ENCODE measurements at regions not wholly inside any gene's neighbourhood (a gene's known extent, or its start where the extent isn't known, plus 50 kb on each side); places are given as distances from the start of the nearest gene placed in this dataset.
A peak's percentile ranks its signal among the peaks of the same experiment; 100 is the strongest.

DNA sequence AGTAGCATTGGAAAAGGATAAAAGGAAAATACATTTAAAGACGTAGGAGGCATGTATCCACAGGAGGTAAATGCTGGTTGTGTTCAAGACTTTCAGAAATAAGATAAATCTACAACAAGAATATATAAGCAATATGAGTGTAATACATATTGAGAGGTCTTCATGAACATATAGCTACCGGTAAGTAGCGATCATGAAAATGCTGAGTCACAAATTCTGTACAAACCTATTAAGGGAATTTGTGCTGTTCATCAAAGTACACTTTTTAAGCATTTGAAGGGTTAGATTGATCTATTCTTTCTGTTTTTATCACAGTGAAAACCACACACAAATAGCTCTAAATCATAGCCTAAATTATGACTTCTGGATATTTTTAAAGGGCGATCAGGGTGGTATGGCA is 173.1 kb upstream of the NYAP2 start (continued):
- TF ChIP-seq, protein P1, sequence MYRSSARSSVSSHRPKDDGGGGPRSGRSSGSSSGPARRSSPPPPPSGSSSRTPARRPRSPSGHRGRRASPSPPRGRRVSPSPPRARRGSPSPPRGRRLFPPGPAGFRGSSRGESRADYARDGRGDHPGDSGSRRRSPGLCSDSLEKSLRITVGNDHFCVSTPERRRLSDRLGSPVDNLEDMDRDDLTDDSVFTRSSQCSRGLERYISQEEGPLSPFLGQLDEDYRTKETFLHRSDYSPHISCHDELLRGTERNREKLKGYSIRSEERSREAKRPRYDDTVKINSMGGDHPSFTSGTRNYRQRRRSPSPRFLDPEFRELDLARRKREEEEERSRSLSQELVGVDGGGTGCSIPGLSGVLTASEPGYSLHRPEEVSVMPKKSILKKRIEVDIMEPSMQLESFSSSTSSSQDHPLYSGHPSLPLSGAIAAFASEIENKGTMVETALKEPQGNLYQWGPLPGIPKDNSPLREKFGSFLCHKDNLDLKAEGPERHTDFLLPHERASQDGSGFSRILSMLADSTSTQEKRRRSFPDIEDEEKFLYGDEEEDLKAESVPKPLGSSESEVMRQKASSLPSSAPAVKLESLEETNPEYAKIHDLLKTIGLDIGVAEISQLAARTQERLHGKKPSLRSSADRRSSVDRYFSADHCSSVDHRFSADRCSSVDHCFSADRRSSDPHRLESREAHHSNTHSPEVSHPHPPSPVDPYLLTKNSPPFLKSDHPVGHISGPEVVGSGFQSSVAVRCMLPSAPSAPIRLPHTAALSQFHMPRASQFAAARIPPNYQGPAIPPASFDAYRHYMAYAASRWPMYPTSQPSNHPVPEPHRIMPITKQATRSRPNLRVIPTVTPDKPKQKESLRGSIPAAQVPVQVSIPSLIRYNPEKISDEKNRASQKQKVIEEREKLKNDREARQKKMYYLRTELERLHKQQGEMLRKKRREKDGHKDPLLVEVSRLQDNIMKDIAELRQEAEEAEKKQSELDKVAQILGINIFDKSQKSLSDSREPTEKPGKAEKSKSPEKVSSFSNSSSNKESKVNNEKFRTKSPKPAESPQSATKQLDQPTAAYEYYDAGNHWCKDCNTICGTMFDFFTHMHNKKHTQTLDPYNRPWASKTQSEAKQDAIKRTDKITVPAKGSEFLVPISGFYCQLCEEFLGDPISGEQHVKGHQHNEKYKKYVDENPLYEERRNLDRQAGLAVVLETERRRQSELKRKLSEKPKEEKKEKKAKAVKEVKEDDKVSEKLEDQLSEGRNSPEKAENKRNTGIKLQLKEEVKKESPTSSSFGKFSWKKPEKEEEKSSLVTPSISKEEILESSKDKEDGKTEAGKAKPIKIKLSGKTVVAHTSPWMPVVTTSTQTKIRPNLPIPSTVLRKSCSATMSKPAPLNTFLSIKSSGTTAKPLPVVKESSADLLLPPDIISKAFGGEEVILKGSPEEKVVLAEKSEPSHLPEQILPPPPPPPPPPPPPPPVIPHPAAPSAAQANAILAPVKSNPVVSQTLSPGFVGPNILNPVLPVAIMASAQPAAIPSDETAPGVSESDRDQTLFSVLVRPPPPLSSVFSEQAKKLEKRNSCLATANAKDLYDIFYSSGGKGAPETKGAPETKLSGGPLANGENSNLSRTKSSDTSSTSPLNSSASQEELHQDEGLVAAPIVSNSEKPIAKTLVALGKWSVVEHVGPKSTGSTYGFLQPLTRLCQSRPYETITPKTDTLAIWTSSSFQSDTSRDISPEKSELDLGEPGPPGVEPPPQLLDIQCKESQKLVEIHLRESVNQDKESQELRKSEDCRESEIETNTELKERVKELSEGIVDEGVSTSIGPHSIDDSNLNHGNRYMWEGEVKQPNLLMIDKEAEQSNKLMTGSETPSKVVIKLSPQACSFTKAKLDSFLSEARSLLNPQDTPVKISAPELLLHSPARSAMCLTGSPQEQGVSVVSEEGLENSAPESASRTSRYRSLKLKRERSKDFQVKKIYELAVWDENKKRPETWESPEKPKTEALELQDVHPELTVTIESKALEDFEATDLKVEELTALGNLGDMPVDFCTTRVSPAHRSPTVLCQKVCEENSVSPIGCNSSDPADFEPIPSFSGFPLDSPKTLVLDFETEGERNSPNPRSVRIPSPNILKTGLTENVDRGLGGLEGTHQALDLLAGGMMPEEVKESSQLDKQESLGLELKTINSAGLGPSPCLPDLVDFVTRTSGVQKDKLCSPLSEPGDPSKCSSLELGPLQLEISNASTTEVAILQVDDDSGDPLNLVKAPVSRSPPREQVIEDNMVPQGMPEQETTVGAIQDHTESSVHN (IDR thresholded peaks at IDR 0.05; ENCODE audit: borderline replicate concordance in 1 of 2, low read depth in 1 of 2), result no peak
- TF ChIP-seq MAFK (IDR thresholded peaks at IDR 0.05; ENCODE audit: low read length), result peak; percentile 28; the same call in 1 of the 2 replicates
- no peak for TF ChIP-seq ZMIZ1 (IDR thresholded peaks at IDR 0.05; ENCODE audit: low read depth in 2 of 2, low read length in 2 of 2)
- TF ChIP-seq, protein P2, sequence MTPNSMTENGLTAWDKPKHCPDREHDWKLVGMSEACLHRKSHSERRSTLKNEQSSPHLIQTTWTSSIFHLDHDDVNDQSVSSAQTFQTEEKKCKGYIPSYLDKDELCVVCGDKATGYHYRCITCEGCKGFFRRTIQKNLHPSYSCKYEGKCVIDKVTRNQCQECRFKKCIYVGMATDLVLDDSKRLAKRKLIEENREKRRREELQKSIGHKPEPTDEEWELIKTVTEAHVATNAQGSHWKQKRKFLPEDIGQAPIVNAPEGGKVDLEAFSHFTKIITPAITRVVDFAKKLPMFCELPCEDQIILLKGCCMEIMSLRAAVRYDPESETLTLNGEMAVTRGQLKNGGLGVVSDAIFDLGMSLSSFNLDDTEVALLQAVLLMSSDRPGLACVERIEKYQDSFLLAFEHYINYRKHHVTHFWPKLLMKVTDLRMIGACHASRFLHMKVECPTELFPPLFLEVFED (CRISPR knock-in tag; conservative IDR thresholded peaks at IDR 0.05), result no peak
- TF ChIP-seq, protein P3, sequence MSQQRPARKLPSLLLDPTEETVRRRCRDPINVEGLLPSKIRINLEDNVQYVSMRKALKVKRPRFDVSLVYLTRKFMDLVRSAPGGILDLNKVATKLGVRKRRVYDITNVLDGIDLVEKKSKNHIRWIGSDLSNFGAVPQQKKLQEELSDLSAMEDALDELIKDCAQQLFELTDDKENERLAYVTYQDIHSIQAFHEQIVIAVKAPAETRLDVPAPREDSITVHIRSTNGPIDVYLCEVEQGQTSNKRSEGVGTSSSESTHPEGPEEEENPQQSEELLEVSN (IDR thresholded peaks at IDR 0.05; ENCODE audit: borderline replicate concordance in 1 of 2, extremely low read depth in 1 of 2, insufficient read depth in 1 of 2, insufficient read length in 1 of 2, low read depth in 1 of 2, low read length in 1 of 2, poor library complexity in 1 of 2, severe bottlenecking in 1 of 2), result no peak
- peak; percentile 51 for TF ChIP-seq MAFF (IDR thresholded peaks at IDR 0.05; ENCODE audit: low read length)
- no peak for TF ChIP-seq CREM (IDR thresholded peaks at IDR 0.05; ENCODE audit: low read depth)
